Mammary epithelial cell (primary cell): ENCODE measurements at regions not wholly inside any gene's neighbourhood (a gene's known extent, or its start where the extent isn't known, plus 50 kb on each side); places are given as distances from the start of the nearest gene placed in this dataset.

ENCODE experiments used
- EZH2 ChIP-seq: IDR thresholded peaks from 2 replicates; pipeline ENCODE4 v1.6.1; 2012; ENCODE audit warnings: low read length, inconsistent platforms, borderline replicate concordance
- TF ChIP-seq, protein P1 (sequence below), 2 donors: IDR thresholded peaks in 1 of 2; conservative IDR thresholded peaks in 1 of 2; 2 replicates each; pipeline ENCODE4 v1.5.1; 2011 to 2012; ENCODE audit warnings: inconsistent platforms in 2 of 2, low read length in 2 of 2, mild to moderate bottlenecking in 2 of 2, control low read depth in 1 of 2, low read depth in 1 of 2; ENCODE audit not compliant: insufficient read depth in 1 of 2; ENCODE audit errors: extremely low read depth in 1 of 2

DNA sequence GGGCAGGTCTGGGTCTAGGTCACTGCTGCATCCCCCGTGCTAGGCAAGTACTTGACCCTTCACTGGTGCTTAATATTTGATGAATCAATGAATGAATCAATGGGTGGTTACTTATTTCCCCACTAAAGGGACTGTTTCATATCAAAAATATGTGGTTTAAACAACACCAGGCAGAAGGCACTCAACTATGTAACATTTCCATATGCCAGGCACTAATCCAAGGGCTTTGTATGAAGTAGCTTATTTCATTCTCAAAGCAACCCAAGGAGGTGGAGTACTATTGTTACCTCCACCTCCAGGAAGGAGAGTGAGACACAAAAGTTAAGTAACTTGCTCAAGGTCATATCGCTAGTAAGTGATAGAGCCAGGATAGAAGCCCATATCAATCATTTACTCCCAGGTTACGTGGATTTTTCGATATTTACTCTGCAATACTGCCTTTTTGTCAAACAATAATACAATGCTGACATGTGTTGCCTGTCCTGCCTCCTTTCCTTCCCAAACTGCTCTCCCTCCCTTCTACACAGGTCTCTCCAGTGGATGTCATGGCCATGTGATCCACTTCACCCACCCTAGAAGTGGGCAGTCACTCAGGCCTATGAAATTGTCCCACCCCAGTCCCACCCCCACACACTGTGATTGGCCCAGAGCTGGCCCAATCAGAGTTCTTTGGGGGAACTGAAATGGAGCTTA, 142.8 kb downstream of the ETS2 start:
- TF ChIP-seq, protein P1, sequence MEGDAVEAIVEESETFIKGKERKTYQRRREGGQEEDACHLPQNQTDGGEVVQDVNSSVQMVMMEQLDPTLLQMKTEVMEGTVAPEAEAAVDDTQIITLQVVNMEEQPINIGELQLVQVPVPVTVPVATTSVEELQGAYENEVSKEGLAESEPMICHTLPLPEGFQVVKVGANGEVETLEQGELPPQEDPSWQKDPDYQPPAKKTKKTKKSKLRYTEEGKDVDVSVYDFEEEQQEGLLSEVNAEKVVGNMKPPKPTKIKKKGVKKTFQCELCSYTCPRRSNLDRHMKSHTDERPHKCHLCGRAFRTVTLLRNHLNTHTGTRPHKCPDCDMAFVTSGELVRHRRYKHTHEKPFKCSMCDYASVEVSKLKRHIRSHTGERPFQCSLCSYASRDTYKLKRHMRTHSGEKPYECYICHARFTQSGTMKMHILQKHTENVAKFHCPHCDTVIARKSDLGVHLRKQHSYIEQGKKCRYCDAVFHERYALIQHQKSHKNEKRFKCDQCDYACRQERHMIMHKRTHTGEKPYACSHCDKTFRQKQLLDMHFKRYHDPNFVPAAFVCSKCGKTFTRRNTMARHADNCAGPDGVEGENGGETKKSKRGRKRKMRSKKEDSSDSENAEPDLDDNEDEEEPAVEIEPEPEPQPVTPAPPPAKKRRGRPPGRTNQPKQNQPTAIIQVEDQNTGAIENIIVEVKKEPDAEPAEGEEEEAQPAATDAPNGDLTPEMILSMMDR (conservative IDR thresholded peaks at IDR 0.05 in 1 of 2, IDR thresholded peaks at IDR 0.05 in 1 of 2; ENCODE audit: extremely low read depth in 1 of 2, insufficient read depth in 1 of 2, low read depth in 1 of 2, low read length in 2 of 2) = no peak
- TF ChIP-seq EZH2 = no peak
